CD14-positive monocyte (primary cell): ENCODE measurements at regions not wholly inside any gene's neighbourhood (a gene's known extent, or its start where the extent isn't known, plus 50 kb on each side); places are given as distances from the start of the nearest gene placed in this dataset.

ENCODE experiments used
- DNase-seq, 3 donors: peaks; one replicate each; pipeline ENCODE4 v3.0.0-alpha.2; 2011 to 2022
- H2AFZ ChIP-seq: 2 replicates; pipeline ENCODE4 v1.6.0; 2012; ENCODE audit warnings: mild to moderate bottlenecking, low read depth, low read length, inconsistent platforms; ENCODE audit not compliant: insufficient read depth, poor library complexity, severe bottlenecking
- H3K27ac ChIP-seq, 2 donors: 1 replicate in 1 of 2; 2 replicates in 1 of 2; pipeline ENCODE4 v1.5.1; 2012 to 2013; ENCODE audit warnings: low read length in 2 of 2, control low read depth in 1 of 2, inconsistent platforms in 1 of 2, low read depth in 1 of 2, mild to moderate bottlenecking in 1 of 2
- H3K27me3 ChIP-seq, 2 donors: one replicate each; pipeline versions ENCODE4 v1.6.0 to v1.6.1; 2011 to 2013; ENCODE audit warnings: low read length in 2 of 2; ENCODE audit not compliant: control insufficient read depth in 2 of 2, insufficient read depth in 2 of 2
- H3K36me3 ChIP-seq, 2 donors: replicated peaks in 1 of 2; 1 replicate in 1 of 2; 2 replicates in 1 of 2; pipeline versions ENCODE4 v1.5.1 to v1.6.1; 2012 to 2013; ENCODE audit warnings: low read length in 2 of 2, control low read depth in 1 of 2, inconsistent platforms in 1 of 2, mild to moderate bottlenecking in 1 of 2; ENCODE audit not compliant: insufficient read depth in 2 of 2, control insufficient read depth in 1 of 2
- H3K4me1 ChIP-seq, 2 donors: 1 replicate in 1 of 2; 2 replicates in 1 of 2; pipeline versions ENCODE4 v1.5.1 to v1.6.1; 2012 to 2013; ENCODE audit warnings: low read length in 2 of 2, control low read depth in 1 of 2, inconsistent platforms in 1 of 2, mild to moderate bottlenecking in 1 of 2, moderate library complexity in 1 of 2; ENCODE audit not compliant: insufficient read depth in 2 of 2, control insufficient read depth in 1 of 2
- H3K4me2 ChIP-seq: replicated peaks from 2 replicates; pipeline ENCODE3; 2012; ENCODE audit warnings: low read length, moderate library complexity, mild to moderate bottlenecking; ENCODE audit not compliant: poor library complexity, severe bottlenecking; ENCODE audit errors: extremely low read depth
- H3K4me3 ChIP-seq, 3 experiments: fragments of 200-600 bp in 1 of 3; sonication (generic) in 1 of 3; replicated peaks in 1 of 3; 1 replicate in 2 of 3; 2 replicates in 1 of 3; pipeline ENCODE4 v1.5.1; 2011 to 2013; ENCODE audit warnings: low read length in 3 of 3, mild to moderate bottlenecking in 3 of 3, control low read depth in 2 of 3, low read depth in 2 of 3, inconsistent platforms in 1 of 3, moderate library complexity in 1 of 3
- H3K79me2 ChIP-seq: 2 replicates; pipeline ENCODE4 v1.6.0; 2012; ENCODE audit warnings: mild to moderate bottlenecking, control low read depth, inconsistent platforms, low read length, moderate library complexity; ENCODE audit not compliant: insufficient read depth
- H3K9ac ChIP-seq: 2 replicates; pipeline ENCODE4 v1.6.0; 2017; ENCODE audit warnings: low read length, mild to moderate bottlenecking; ENCODE audit not compliant: insufficient read depth, poor library complexity, severe bottlenecking
- H3K9me3 ChIP-seq, 2 donors: replicated peaks in 1 of 2; 1 replicate in 1 of 2; 2 replicates in 1 of 2; pipeline versions ENCODE4 v1.5.1 to v1.6.1; 2012 to 2013; ENCODE audit warnings: low read length in 2 of 2, control low read depth in 1 of 2; ENCODE audit not compliant: control insufficient read depth in 1 of 2, insufficient read depth in 1 of 2
- H4K20me1 ChIP-seq: 2 replicates; pipeline ENCODE4 v1.6.0; 2012; ENCODE audit warnings: mild to moderate bottlenecking, low read length, control low read depth, moderate library complexity; ENCODE audit not compliant: insufficient read depth
- H3K27ac Mint-ChIP-seq, 7 donors: one replicate each; pipeline ENCODE4 v1.8.0; 2020; ENCODE audit warnings: mild to moderate bottlenecking in 7 of 7, mixed read lengths in 7 of 7, moderate library complexity in 6 of 7, inconsistent platforms in 2 of 7
- H3K27me3 Mint-ChIP-seq, 3 donors: one replicate each; pipeline ENCODE4 v1.8.0; 2021 to 2022; ENCODE audit warnings: low read depth in 3 of 3, mild to moderate bottlenecking in 3 of 3, mixed read lengths in 3 of 3, moderate library complexity in 3 of 3, inconsistent platforms in 1 of 3
- H3K36me3 Mint-ChIP-seq, 2 donors: one replicate each; pipeline ENCODE4 v1.8.0; 2020; ENCODE audit warnings: mixed read lengths in 2 of 2, inconsistent platforms in 1 of 2, mild to moderate bottlenecking in 1 of 2
- H3K4me1 Mint-ChIP-seq: one replicate; pipeline ENCODE4 v1.8.0; 2020; ENCODE audit warnings: mild to moderate bottlenecking, mixed read lengths
- H3K4me3 Mint-ChIP-seq, 2 donors: one replicate each; pipeline ENCODE4 v1.8.0; 2020; ENCODE audit warnings: mild to moderate bottlenecking in 2 of 2, mixed read lengths in 2 of 2, moderate library complexity in 1 of 2
- H3K9me3 Mint-ChIP-seq, 7 donors: one replicate each; pipeline ENCODE4 v1.8.0; 2020 to 2022; ENCODE audit warnings: mixed read lengths in 7 of 7, mild to moderate bottlenecking in 6 of 7, moderate library complexity in 6 of 7, inconsistent platforms in 2 of 7
- WGBS: methylation state at CpG from one replicate; pipeline ENCODE4 v1.1.5; 2013; ENCODE audit warnings: missing lambda C conversion rate; ENCODE audit not compliant: insufficient coverage; 5-methylcytosine and 5-hydroxymethylcytosine counted together
- intact Hi-C, 2 donors: fragments of 100-400 bp; cut with micrococcal nuclease; formaldehyde crosslinking; loops; one replicate each; pipeline versions ENCODE4 v1.15.0 to v1.15.1; 2023
- TF ChIP-seq, protein P1 (sequence below): fragments of 200-600 bp; IDR thresholded peaks from one replicate; pipeline ENCODE4 v1.8.0; 2022; ENCODE audit warnings: antibody characterized with exemption, mild to moderate bottlenecking

DNA sequence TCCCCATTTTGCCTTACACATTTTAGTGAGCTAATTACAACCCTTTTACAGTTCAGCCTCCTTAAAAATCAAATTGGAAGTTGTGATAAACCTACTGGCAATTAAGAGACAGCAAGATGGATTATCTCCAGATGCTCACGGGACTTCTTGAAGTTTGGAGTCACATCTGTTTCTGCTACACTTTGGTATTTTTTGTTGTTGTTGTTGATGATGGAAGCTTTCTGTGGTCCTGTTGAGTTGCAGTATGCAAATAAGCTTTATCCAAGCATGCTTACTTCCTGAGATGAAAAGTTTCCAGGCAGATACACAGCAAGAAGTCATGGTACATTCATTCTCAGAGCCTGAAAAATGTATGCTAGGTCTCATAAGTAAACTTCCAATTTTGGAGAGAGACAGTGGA, 670.0 kb upstream of the AMOT start:
- TF ChIP-seq, protein P1, sequence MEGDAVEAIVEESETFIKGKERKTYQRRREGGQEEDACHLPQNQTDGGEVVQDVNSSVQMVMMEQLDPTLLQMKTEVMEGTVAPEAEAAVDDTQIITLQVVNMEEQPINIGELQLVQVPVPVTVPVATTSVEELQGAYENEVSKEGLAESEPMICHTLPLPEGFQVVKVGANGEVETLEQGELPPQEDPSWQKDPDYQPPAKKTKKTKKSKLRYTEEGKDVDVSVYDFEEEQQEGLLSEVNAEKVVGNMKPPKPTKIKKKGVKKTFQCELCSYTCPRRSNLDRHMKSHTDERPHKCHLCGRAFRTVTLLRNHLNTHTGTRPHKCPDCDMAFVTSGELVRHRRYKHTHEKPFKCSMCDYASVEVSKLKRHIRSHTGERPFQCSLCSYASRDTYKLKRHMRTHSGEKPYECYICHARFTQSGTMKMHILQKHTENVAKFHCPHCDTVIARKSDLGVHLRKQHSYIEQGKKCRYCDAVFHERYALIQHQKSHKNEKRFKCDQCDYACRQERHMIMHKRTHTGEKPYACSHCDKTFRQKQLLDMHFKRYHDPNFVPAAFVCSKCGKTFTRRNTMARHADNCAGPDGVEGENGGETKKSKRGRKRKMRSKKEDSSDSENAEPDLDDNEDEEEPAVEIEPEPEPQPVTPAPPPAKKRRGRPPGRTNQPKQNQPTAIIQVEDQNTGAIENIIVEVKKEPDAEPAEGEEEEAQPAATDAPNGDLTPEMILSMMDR, result no peak
- Histone ChIP-seq H3K27ac (no peak overlapping the region), H3K9me3 (no peaks in the 10 kb centered on the region), H4K20me1 (no peaks in the 10 kb centered on the region), H3K4me1 (no peaks in the 10 kb centered on the region), H3K27me3 (no peaks in the 10 kb centered on the region), H3K4me2 (no peak overlapping the region), H3K4me3 (no peak overlapping the region), H3K36me3 (no peaks in the 10 kb centered on the region), H2AFZ (no peak overlapping the region), H3K79me2 (no peaks in the 10 kb centered on the region), H3K9ac (no peak overlapping the region)
- H3K27me3 Mint-ChIP-seq, result no peaks in the 10 kb centered on the region
- H3K36me3 Mint-ChIP-seq, result no peaks in the 10 kb centered on the region
- no peaks in the 10 kb centered on the region for H3K9me3 Mint-ChIP-seq
- no peaks in the 10 kb centered on the region for H3K4me1 Mint-ChIP-seq
- no peak overlapping the region for H3K4me3 Mint-ChIP-seq
- no peak for DNase-seq
- no CpG with 5 or more reads among the region's 1 CpG for WGBS
- intact Hi-C loops, result no loop called here
- H3K27ac Mint-ChIP-seq, result no peak overlapping the region

DNA sequence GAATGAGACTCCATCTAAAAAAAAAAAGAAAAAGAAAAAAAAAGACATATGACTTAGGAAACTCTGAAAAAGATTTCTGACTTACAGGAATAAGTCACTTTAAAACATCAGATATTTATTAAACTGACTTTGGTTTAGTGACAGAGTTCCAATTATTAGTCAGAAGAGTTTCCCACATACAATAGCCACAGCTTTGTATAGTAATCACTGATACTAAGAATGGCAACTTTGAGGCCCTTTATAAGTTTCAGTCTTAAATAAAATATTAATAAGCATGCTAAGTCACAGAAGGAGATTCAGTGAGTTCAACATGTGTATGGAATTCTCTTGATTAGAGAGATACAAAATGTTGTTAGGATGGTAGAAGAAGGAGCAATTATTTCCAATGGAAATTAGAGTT, 652.3 kb upstream of the AMOT start:
- no peaks in the 10 kb centered on the region for H4K20me1 ChIP-seq
- H2AFZ ChIP-seq, result no peak overlapping the region
- no peaks in the 10 kb centered on the region for H3K79me2 ChIP-seq
- no peak overlapping the region for H3K9ac ChIP-seq
- no peak overlapping the region for H3K27ac ChIP-seq
- Mint-ChIP-seq H3K36me3 (no peaks in the 10 kb centered on the region), H3K27me3 (peaks cover 0 to 1% (median 0%) of the 10 kb centered on the region in 3 donors), H3K9me3 (peaks cover 0 to 7% (median 1%) of the 10 kb centered on the region in 7 donors), H3K4me1 (no peaks in the 10 kb centered on the region), H3K27ac (no peak overlapping the region), H3K4me3 (no peak overlapping the region)
- H3K9me3 ChIP-seq, result peaks cover 0 to 2% of the 10 kb centered on the region in 2 donors
- H3K4me3 ChIP-seq, result no peak overlapping the region
- H3K4me1 ChIP-seq, result no peaks in the 10 kb centered on the region
- no peaks in the 10 kb centered on the region for H3K27me3 ChIP-seq
- no peak overlapping the region for H3K4me2 ChIP-seq
- intact Hi-C loops, result no loop called here
- H3K36me3 ChIP-seq, result no peaks in the 10 kb centered on the region
- no peak for DNase-seq
- TF ChIP-seq, protein P1, result no peak
